GM21526 (cell line): ENCODE measurements at regions not wholly inside any gene's neighbourhood (a gene's known extent, or its start where the extent isn't known, plus 50 kb on each side); places are given as distances from the start of the nearest gene placed in this dataset.
"Not testable (repeated sequence)": the region's sequence is repeated elsewhere in the genome, so short reads cannot be mapped to it uniquely, and the experiment has no call there.

Source experiments
- ATAC-seq: cut with Tn5 transposase; IDR thresholded peaks from one replicate; pipeline ENCODE4 v1.9.1; 2021; ENCODE audit warnings: moderate library complexity; ENCODE audit not compliant: unreplicated experiment, low FRiP score

DNA sequence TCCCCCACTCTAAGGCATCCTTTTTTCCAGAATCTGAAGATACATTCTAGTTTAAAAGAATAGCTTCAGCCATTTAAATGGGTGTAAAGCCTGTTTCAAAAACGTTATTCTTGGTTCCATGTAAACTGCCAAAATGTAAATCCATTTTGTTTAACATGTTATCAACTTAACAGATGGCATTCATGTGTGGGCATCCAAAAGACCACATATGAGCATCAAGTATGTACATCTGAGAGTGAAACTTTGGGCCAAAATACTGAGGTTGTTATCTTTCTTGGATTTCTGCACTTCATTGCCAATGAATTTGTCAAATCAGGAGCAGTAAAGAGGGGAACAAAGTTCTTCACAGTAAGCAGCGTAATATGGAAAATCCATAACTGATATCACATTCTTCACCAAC lies 395.4 kb downstream of the ZNF804A start:
- ATAC-seq = no peak

DNA sequence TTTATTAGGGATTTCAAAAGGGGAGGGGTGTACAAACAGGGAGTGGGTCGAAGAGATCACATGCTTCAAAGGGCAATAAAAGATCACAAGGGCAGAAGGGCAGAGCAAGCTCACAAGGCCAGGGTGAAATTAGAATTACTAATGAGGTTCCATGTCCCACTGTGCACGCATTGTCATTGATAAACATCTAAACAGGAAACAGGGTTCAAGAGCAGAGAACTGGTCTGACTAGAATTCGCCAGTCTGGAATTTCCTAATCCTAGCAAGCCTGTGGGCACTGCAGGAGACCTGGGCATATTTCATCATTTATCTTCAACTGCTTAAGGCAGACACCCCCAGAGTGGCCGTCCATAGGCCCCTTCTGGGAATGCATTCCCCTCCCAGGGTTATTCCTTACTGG lies 408.2 kb downstream of the ZNF804A start:
- no peak for ATAC-seq

- no peak for ATAC-seq
These were observed 414.3 kb downstream of the ZNF804A start for GRCh38 chr2:185012643-185013042.

DNA sequence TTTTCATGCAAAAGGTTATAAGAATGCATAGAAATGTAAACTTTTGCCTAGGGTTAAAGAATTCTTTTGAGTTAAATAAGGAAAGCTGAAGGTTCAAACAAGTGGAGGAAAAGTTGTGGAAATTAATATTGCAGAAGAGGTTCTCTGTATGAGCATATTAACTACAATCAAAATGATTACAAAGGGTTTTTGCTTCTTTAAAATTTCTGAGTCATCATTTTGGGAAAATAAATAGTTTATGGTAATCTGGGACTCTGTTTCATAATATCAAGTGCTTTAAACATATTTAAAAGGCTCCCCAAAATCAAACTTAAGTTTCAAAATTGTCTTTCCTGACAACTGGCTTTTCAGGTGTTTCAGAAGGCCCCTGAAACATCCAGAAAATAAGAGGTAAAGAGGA lies 415.7 kb downstream of the ZNF804A start:
- no peak for ATAC-seq

- ATAC-seq = not testable (repeated sequence)
These were observed 427.6 kb downstream of the ZNF804A start for GRCh38 chr2:185025891-185026290.

- ATAC-seq = no peak
These were observed 437.6 kb downstream of the ZNF804A start for GRCh38 chr2:185035906-185036305.

DNA sequence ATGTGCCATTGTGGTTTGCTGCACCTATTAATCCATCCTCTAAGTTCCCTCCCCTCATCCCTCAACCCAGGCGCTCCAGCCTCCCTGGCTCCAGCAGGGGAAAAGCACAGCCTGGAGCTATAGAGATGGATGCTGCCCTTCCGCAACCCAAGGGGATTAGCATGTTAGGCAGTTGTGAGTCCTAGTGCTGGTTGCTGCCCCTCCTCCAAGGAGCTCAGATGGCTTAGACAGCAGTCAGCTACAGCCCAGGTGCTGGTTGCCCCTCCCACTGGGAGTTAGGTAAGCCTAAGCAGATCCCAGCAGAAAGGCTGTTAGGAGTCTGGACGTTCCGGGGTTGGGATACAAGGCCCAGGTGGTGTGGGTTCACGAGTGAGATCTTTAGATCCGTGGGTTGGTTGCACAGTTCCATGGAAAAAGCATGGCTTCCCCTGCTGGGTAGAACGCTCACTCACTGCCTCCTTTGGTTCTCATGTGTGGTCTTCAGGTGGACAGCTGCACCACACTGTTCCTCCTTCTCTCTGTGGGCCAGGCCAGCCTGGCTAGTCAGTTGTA lies 446.1 kb downstream of the ZNF804A start:
- no peak for ATAC-seq

GRCh38 chr2:185050804-185051203 lies 452.5 kb downstream of the ZNF804A start:
- ATAC-seq = no peak

- ATAC-seq = no peak
These were observed 465.4 kb downstream of the ZNF804A start for GRCh38 chr2:185063761-185064160.

DNA sequence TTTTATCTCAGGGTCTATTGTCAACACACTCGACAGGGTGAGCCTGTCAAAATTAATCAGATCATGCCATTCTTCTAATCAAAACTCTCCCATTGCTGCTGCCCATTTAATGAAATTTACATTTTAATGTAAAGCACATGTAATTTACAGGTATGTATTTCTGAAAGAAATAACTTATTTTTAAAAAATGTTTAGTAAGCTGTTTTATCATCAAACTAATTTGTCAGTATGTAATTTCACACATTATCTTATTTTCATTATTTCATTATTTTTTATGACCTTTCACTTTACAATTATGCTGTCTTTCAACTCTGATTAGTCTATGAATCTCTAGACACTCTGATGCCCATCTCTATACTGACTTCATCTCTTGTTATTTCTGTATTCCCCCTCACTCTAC lies 467.8 kb downstream of the ZNF804A start:
- no peak for ATAC-seq

- no peak for ATAC-seq
These were observed 470.8 kb downstream of the ZNF804A start for GRCh38 chr2:185069107-185069506.

GRCh38 chr2:185074156-185074555 lies 475.8 kb downstream of the ZNF804A start:
- no peak for ATAC-seq

DNA sequence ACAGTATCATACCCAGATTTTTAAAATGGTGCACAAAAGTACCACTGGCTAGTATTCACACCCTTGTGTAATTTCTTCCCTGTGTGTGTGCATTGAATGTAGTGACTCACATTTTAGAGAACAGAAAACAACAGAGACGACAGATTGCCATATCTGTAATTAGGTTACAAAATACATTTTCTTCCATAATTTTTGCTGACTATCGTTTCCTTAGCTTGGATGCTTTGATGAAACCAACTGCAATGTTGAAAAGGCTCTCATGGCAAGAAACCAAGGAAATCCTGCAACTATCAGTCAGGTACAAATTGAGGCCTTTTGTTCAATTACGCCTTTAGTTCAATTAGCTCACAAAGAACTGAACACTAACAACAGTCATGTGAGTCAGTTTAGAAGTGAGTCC lies 484.4 kb downstream of the ZNF804A start:
- no peak for ATAC-seq

DNA sequence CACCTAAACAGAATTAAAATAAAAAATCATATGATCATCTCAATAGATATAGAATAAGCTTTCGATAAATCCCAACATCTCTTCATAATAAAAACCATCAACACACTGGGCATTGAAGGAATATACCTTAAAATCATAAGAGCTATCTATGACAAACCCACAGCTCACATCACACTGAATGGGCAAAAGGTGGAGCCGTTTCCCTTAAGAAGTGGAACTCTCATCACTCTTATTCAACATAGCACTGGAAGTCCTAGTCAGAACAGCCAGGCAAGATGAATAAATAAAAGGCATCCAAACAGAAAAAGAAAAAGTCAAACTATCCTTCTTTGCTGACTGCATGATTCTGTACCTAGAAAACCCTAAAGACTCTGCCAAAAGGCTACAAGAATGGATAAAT lies 510.3 kb downstream of the ZNF804A start:
- ATAC-seq = no peak

DNA sequence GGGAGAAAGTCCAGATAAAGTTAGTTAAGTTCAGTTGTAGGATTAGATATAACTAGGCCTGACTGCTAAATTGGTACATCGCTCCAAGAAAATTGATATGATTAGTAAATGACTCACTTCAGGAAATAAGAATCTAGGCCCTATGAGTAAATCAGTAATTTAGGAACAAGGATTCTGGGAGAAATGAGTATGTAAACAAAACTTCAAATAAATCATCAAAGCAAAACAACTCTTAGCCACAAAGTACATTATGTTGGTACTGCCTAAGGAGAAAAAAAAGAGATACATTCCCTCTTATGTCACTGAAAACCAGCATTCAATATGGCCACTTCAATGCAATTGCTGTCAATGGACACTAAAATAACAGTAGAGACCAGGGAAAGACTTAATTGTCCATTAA lies 529.1 kb downstream of the ZNF804A start:
- no peak for ATAC-seq

GRCh38 chr2:185128346-185128745 lies 530.0 kb downstream of the ZNF804A start:
- ATAC-seq = no peak

- no peak for ATAC-seq
These were observed 530.7 kb downstream of the ZNF804A start for GRCh38 chr2:185128996-185129395.

GRCh38 chr2:185130685-185131084 lies 532.4 kb downstream of the ZNF804A start:
- ATAC-seq = no peak

GRCh38 chr2:185132501-185133041 lies 534.2 kb downstream of the ZNF804A start:
- no peak for ATAC-seq

GRCh38 chr2:185137700-185138099 lies 539.4 kb downstream of the ZNF804A start:
- no peak for ATAC-seq

DNA sequence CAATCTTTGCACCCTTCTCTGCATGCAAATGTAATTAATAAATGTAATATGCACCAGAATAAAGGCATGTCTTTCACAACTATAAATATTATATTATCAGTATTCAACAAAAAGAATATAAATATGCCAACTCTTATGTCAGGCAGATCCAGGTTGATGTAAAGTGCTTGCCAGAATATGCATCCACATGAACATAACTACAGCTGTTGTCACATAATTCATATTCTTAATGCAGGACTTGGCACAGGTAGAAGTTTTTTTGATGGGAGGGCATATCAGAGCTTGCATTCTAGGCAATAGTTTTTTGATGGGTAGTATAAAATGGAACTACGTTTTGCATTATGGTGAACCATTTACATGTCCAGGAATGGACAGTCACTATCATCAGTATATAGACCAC lies 544.3 kb downstream of the ZNF804A start:
- ATAC-seq = no peak

GRCh38 chr2:185144159-185144919 lies 546.0 kb downstream of the ZNF804A start:
- ATAC-seq = no peak
